HG02571 (cell line): ENCODE measurements at regions not wholly inside any gene's neighbourhood (a gene's known extent, or its start where the extent isn't known, plus 50 kb on each side); places are given as distances from the start of the nearest gene placed in this dataset.
A peak's percentile ranks its signal among the peaks of the same experiment; 100 is the strongest.

Experiments
- ATAC-seq: cut with Tn5 transposase; IDR thresholded peaks from one replicate; pipeline ENCODE4 v1.9.1; 2021; ENCODE audit warnings: mild to moderate bottlenecking, moderate library complexity; ENCODE audit not compliant: unreplicated experiment

GRCh38 chr1:244953901-244954300, 89.6 kb upstream of the HNRNPU start:
- ATAC-seq, result no peak

GRCh38 chr1:244952940-244953339, 88.6 kb upstream of the HNRNPU start:
- ATAC-seq, result peak; percentile 83

DNA sequence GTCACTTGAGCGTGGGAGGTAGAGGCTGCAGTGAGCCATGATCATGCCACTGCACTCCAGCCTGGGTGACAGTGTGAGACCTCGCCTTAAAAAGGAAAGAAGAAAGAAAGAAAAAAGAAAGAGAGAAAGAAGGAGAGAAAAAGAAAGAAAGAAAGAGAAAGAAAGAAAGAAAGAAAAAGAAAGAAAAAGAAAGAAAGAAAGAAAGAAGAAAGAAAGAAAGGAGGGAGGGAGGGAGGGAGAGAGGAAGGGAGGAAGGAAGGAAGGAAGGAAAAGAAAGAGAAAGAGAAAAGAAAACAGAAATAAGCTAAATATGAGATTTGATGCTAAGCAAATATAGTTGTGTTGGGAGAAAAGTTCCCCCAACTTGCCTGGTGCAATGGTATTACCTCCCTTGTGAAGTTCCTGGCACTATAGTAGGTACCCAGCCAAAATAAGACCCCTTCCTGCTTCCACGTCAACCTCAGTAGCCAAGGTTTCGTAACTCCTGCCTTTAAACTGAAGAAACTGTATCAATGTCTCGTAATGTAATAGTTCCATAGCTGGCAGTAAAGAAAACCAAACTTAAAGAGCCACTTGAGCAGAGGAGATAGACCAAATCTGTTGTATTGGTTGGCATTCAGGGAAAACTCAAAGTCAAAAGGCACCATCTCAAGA, 88.1 kb upstream of the HNRNPU start:
- ATAC-seq, result no peak

- no peak for ATAC-seq
Measured at GRCh38 chr1:244948416-244948815, 84.1 kb upstream of the HNRNPU start.

- peak; percentile 78 for ATAC-seq
Measured at GRCh38 chr1:244945109-244945671, 80.8 kb upstream of the HNRNPU start.

- ATAC-seq, result peak; percentile 67
Measured at GRCh38 chr1:244941121-244941520, 76.8 kb upstream of the HNRNPU start.

DNA sequence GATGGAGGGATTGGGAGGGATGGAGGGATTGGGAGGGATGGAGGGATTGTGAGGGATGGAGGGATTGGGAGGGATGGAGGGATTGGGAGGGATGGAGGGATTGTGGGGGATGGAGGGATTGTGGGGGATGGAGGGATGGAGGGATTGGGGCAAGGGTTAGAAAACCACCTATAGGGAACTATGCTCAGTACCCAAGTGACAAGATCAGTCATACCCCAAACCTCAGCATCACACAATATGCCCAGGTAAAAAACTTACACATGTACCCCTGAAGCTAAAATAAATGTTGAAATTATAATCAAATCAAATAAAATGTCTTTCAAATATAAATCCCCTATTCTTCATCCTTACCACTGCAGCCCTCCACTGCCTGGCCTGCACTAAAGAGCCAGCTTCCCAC, 72.8 kb upstream of the HNRNPU start:
- ATAC-seq, result no peak

DNA sequence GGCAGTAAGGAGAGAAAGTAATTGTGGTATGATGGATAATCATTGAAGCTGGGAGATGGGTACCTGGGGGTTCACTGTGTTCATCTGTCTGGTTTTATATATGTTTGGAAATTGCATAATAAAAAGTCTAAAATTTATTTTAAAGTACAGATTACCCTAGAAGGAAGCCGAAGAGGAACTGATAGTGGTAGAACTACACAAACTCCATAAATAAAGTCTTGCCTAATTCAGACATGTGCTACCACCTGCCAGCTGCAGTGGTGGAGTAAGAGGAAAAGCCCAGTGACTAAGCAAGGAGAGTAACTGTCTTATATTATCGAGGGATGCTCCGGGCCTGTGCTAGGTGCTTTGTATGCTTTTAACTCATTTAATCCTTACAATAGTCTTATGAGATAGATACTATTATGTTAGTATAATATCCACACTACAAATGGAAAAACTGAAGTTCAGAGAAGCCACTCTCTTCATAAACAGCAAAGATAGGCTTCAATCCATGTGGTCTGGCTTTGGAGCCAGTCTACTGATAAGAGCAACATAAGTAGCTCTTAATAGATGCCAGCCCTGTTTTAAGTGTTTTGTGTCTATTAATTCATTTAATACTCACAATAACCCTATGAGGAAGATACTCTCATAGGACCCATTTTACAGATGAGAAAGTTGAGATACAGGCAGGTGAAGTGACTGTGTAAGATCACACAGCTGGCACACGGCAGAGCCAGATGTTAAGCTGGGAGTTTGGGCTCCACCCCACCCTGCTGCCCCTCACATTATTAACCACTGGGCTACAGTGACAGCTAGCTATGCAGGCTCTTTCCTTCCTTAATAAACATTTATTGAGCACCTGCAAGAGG, 56.8 kb upstream of the HNRNPU start:
- ATAC-seq, result peak; percentile 73

DNA sequence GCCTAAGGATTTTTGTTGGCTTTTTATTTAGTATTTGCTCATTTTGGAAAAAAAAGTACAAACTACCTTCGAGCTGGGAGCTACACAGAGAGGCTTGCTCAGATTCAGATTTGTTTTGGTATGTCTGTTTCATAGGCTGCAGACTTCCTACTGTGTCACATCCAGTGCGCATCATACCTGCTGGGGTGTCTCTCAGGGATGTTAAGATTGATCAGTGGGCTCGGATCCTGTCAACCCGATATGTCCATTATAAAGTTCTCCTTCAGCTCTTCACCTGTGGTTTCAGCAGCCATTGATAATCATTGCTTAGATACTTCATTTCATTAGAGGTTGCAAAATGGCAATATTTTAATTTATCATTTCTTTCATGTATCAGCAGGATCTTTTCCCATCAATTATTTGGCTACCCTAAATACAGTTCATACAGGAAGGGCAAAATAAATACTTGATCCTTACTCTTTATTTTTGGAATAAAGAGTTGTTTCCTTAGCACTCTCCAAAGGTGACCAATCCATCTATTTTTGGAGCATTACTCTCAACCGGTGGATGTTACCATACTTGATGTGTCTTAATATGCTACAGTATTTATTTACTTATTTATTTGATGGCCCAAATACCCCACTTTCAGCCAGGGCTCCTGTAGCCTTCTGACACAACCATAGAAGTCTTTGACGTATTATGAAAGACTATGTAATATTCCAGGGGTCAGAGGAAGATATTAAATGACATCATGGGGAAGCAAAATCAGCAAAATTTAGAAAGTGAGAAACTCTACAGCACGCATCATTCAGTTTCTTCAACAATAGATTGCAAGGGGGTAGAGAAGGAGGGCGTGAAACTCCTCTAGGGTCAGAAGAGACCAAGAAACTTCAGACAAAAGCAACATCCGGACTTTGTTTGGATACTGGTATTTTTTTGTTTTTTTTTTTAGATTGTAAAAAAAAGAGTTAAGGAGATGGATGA, 55.3 kb upstream of the HNRNPU start:
- no peak for ATAC-seq

- ATAC-seq, result peak; percentile 56
Measured at GRCh38 chr1:244918421-244919319, 54.3 kb upstream of the HNRNPU start.

DNA sequence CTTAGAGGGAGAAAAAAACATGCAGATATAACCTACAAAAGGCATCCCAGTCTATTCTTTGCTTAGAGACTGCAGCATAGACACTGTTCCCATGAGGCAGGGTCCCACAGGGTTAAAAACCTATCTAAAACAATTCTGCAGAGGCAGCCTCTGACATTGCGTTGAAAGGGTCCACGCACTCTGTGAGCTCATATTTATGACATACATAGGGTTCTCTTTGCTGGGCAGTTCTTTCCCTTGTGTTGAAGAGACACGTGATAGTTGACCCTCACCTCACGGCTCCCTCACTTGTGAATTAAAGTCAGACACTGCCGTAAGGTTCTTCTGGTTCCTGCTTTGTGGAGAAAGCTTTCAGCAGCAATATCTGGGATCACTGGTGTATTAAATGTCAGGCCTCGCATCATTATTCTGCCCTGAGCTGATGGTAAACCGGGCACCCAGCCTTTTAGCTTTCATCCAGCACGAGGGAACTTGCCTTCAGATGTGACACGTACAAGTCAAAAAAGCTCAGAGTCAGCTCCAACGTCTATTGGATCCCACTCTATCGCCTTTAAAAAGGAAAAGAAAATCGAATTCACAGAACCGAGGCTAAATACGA, 52.8 kb upstream of the HNRNPU start:
- no peak for ATAC-seq

DNA sequence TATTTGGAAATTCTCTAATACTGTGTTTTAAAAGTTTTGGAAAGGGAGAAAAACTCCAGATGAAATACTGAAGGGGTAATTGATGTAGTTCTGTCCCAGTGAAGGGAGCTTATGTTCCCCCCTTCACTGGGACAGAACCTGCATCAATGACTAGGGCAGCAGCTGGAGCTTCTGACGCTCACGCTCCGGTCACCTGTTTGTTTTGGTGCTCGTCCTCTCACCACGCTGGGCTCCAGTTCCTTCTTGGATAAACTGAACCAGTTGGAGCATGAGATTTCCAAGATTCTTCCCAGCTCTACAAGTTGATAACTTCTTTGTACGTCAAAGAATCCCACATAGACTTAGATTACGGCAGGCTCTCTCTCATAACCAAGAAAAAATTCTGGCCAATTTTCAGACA, 51.4 kb upstream of the HNRNPU start:
- ATAC-seq, result no peak

GRCh38 chr1:244914761-244915160, 50.4 kb upstream of the HNRNPU start:
- ATAC-seq, result no peak
